ENCODE measurements at regions not wholly inside any gene's neighbourhood (a gene's known extent, or its start where the extent isn't known, plus 50 kb on each side); places are given as distances from the start of the nearest gene placed in this dataset.

GRCh38 chr7:13737563-13737962 lies 251.9 kb downstream of the ETV1 start:
- ChIA-PET CTCF (no interaction called here), POLR2A (no interaction called here)
- ATAC-seq (ENCODE audit: low read depth) (no peak), DNase-seq (no peak)
- no peak for TF ChIP-seq CTCF (IDR thresholded peaks at IDR 0.05)
- intact Hi-C loops (cut with micrococcal nuclease): no loop called here
- Mint-ChIP-seq H3K27me3 (no peaks in the 10 kb centered on the region), H3K27ac (no peak overlapping the region), H3K4me3 (no peak overlapping the region), H3K36me3 (ENCODE audit: low read depth) (no peaks in the 10 kb centered on the region), H3K9me3 (no peaks in the 10 kb centered on the region), H3K4me1 (no peaks in the 10 kb centered on the region)

GRCh38 chr7:13742126-13742525 lies 247.3 kb downstream of the ETV1 start:
- Mint-ChIP-seq H3K27me3 (no peaks in the 10 kb centered on the region), H3K36me3 (ENCODE audit: low read depth) (no peaks in the 10 kb centered on the region), H3K9me3 (no peaks in the 10 kb centered on the region), H3K27ac (no peak overlapping the region), H3K4me1 (no peaks in the 10 kb centered on the region), H3K4me3 (no peak overlapping the region)
- no peak for TF ChIP-seq CTCF (IDR thresholded peaks at IDR 0.05)
- intact Hi-C loops (cut with micrococcal nuclease): loop anchor here (5.0 to 10.0 kb wide), 2 partner anchors 457 to 1105 kb away; no protein-coding TSS in a partner anchor
- ChIA-PET CTCF (interaction anchor here (2.0 kb wide), 1 partner anchor 1217 kb away, joined by 7 read pairs; no protein-coding TSS in a partner anchor), POLR2A (no interaction called here)
- no peak for DNase-seq
- no peak for ATAC-seq (ENCODE audit: low read depth)

- no peaks in the 10 kb centered on the region for H3K9me3 Mint-ChIP-seq
- no peak overlapping the region for H3K27ac Mint-ChIP-seq
- CTCF ChIA-PET: interaction anchor here (2.0 kb wide), 1 partner anchor 1218 kb away, joined by 7 read pairs; no protein-coding TSS in a partner anchor
- ATAC-seq (ENCODE audit: low read depth): no peak
- no peaks in the 10 kb centered on the region for H3K4me1 Mint-ChIP-seq
- no peak for DNase-seq
- TF ChIP-seq CTCF (IDR thresholded peaks at IDR 0.05): no peak
- H3K27me3 Mint-ChIP-seq: no peaks in the 10 kb centered on the region
- POLR2A ChIA-PET: no interaction called here
- intact Hi-C loops (cut with micrococcal nuclease): loop anchor here (5.0 to 10.0 kb wide), 2 partner anchors 458 to 1106 kb away; no protein-coding TSS in a partner anchor
- H3K36me3 Mint-ChIP-seq (ENCODE audit: low read depth): no peaks in the 10 kb centered on the region
- H3K4me3 Mint-ChIP-seq: no peak overlapping the region
These were observed 246.7 kb downstream of the ETV1 start for GRCh38 chr7:13742811-13743210.

- Mint-ChIP-seq H3K27me3 (no peaks in the 10 kb centered on the region), H3K4me1 (no peaks in the 10 kb centered on the region), H3K27ac (no peak overlapping the region), H3K9me3 (no peaks in the 10 kb centered on the region), H3K36me3 (ENCODE audit: low read depth) (no peaks in the 10 kb centered on the region), H3K4me3 (no peak overlapping the region)
- ChIA-PET CTCF (interaction anchor here (2.0 kb wide), 1 partner anchor 1219 kb away, joined by 7 read pairs; no protein-coding TSS in a partner anchor), POLR2A (no interaction called here)
- intact Hi-C loops (cut with micrococcal nuclease): loop anchor here (5.0 to 10.0 kb wide), 2 partner anchors 458 to 1106 kb away; no protein-coding TSS in a partner anchor
- ATAC-seq (ENCODE audit: low read depth): no peak
- no peak for TF ChIP-seq CTCF (IDR thresholded peaks at IDR 0.05)
- no peak for DNase-seq
These were observed 246.2 kb downstream of the ETV1 start for GRCh38 chr7:13743226-13743625.

GRCh38 chr7:13745530-13745929 lies 243.9 kb downstream of the ETV1 start:
- no peak for DNase-seq
- Mint-ChIP-seq H3K4me1 (no peaks in the 10 kb centered on the region), H3K36me3 (ENCODE audit: low read depth) (no peaks in the 10 kb centered on the region), H3K9me3 (no peaks in the 10 kb centered on the region), H3K27ac (no peak overlapping the region), H3K4me3 (no peak overlapping the region), H3K27me3 (no peaks in the 10 kb centered on the region)
- no peak for TF ChIP-seq CTCF (IDR thresholded peaks at IDR 0.05)
- CTCF ChIA-PET: no interaction called here
- no peak for ATAC-seq (ENCODE audit: low read depth)
- POLR2A ChIA-PET: no interaction called here
- intact Hi-C loops (cut with micrococcal nuclease): loop anchor here (10.0 kb wide), 1 partner anchor 461 kb away; no protein-coding TSS in a partner anchor

All from activated B cell treated with CpG ODN at 0.5 μM for 24 hours (primary cell).